ENCODE measurements at regions not wholly inside any gene's neighbourhood (a gene's known extent, or its start where the extent isn't known, plus 50 kb on each side); places are given as distances from the start of the nearest gene placed in this dataset.

GRCh38 chr9:115378758-115379157 is 260.8 kb upstream of the TNC start:
- no peak overlapping the region for H3K27ac ChIP-seq (ENCODE audit: extremely low read length, insufficient read depth, low read length)
- CTCF ChIA-PET (ENCODE audit: low intra/inter-chr PET ratio, low total read pairs): no interaction called here
- no peaks in the 10 kb centered on the region for H3K79me2 ChIP-seq (ENCODE audit: insufficient read depth, low read length)
- no peaks in the 10 kb centered on the region for H4K20me1 ChIP-seq (ENCODE audit: insufficient read depth, low read length)
- TF ChIP-seq MAX (IDR thresholded peaks at IDR 0.05) (no peak), E2F5 (CRISPR knock-in tag; conservative IDR thresholded peaks at IDR 0.05) (no peak), ZNF24 (IDR thresholded peaks at IDR 0.05) (no peak), STAT5B (CRISPR knock-in tag; IDR thresholded peaks at IDR 0.05) (no peak)
- H2AFZ ChIP-seq (ENCODE audit: low read length): no peak overlapping the region
- no peaks in the 10 kb centered on the region for H3K27me3 ChIP-seq (ENCODE audit: control insufficient read depth in 1 of 2, insufficient read depth in 2 of 2, low read length in 2 of 2)
- H3K4me1 ChIP-seq (ENCODE audit: insufficient read depth, low read length): peaks cover 8% of the 10 kb centered on the region
- FAIRE-seq (no peak), ATAC-seq (no peak), DNase-seq (ENCODE audit: low spot score) (no peak)
- POLR2A ChIA-PET: no interaction called here
- H3K4me2 ChIP-seq (ENCODE audit: low read depth, low read length): no peak overlapping the region
- in situ Hi-C loops (cut with HindIII; ENCODE audit: extremely low pct_ligation_motif_present, low pct_unique_long_range_greater_than_20kb) (no loop called here), intact Hi-C loops (cut with micrococcal nuclease; ENCODE audit: unreplicated experiment) (no loop called here)
- no peak overlapping the region for H3K9ac ChIP-seq (ENCODE audit: insufficient read depth, low read depth, low read length)
- BruUV-seq (replicated peaks): no TSS peak
- H3K9me3 ChIP-seq (ENCODE audit: low read length): peaks cover 21% of the 10 kb centered on the region
- H3K36me3 ChIP-seq (replicated peaks in 1 of 2; ENCODE audit: control insufficient read depth in 1 of 2, insufficient read depth in 2 of 2, low read length in 2 of 2): no peaks in the 10 kb centered on the region
- no peak overlapping the region for H3K4me3 ChIP-seq (replicated peaks in 1 of 3; ENCODE audit: insufficient read depth in 1 of 3, low read depth in 2 of 3, low read length in 3 of 3)

GRCh38 chr9:115379719-115380118 is 261.8 kb upstream of the TNC start:
- no peak for FAIRE-seq
- intact Hi-C loops (cut with micrococcal nuclease; ENCODE audit: unreplicated experiment) (no loop called here), in situ Hi-C loops (cut with HindIII; ENCODE audit: extremely low pct_ligation_motif_present, low pct_unique_long_range_greater_than_20kb) (no loop called here)
- no peaks in the 10 kb centered on the region for H3K4me1 ChIP-seq (ENCODE audit: insufficient read depth, low read length)
- peaks cover 21% of the 10 kb centered on the region for H3K9me3 ChIP-seq (ENCODE audit: low read length)
- POLR2A ChIA-PET: no interaction called here
- no peak overlapping the region for H3K4me2 ChIP-seq (ENCODE audit: low read depth, low read length)
- no peak for ATAC-seq
- no peak overlapping the region for H2AFZ ChIP-seq (ENCODE audit: low read length)
- no peak overlapping the region for H3K4me3 ChIP-seq (replicated peaks in 1 of 3; ENCODE audit: insufficient read depth in 1 of 3, low read depth in 2 of 3, low read length in 3 of 3)
- CTCF ChIA-PET (ENCODE audit: low intra/inter-chr PET ratio, low total read pairs): no interaction called here
- no peaks in the 10 kb centered on the region for H3K36me3 ChIP-seq (replicated peaks in 1 of 2; ENCODE audit: control insufficient read depth in 1 of 2, insufficient read depth in 2 of 2, low read length in 2 of 2)
- H3K9ac ChIP-seq (ENCODE audit: insufficient read depth, low read depth, low read length): no peak overlapping the region
- no peak overlapping the region for H3K27ac ChIP-seq (ENCODE audit: extremely low read length, insufficient read depth, low read length)
- H3K27me3 ChIP-seq (ENCODE audit: control insufficient read depth in 1 of 2, insufficient read depth in 2 of 2, low read length in 2 of 2): no peaks in the 10 kb centered on the region
- H4K20me1 ChIP-seq (ENCODE audit: insufficient read depth, low read length): no peaks in the 10 kb centered on the region
- no TSS peak for BruUV-seq (replicated peaks)
- 83% methylated on average over 1 of the region's 3 CpGs for WGBS (ENCODE audit: low lambda C conversion rate)
- no peaks in the 10 kb centered on the region for H3K79me2 ChIP-seq (ENCODE audit: insufficient read depth, low read length)
- DNase-seq (ENCODE audit: low spot score): no peak
- TF ChIP-seq ZNF747 (CRISPR knock-in tag; IDR thresholded peaks at IDR 0.05; ENCODE audit: borderline replicate concordance): no peak
- TF ChIP-seq ZSCAN21 (CRISPR knock-in tag; IDR thresholded peaks at IDR 0.05; ENCODE audit: borderline replicate concordance): no peak
- TF ChIP-seq KLF15 (CRISPR knock-in tag; IDR thresholded peaks at IDR 0.05; ENCODE audit: borderline replicate concordance): no peak
- no peak for TF ChIP-seq CREB3 (CRISPR knock-in tag; IDR thresholded peaks at IDR 0.05)
- no peak for TF ChIP-seq ATF5 (CRISPR knock-in tag; IDR thresholded peaks at IDR 0.05; ENCODE audit: low read depth)
- no peak for TF ChIP-seq PCBP1 (IDR thresholded peaks at IDR 0.05; ENCODE audit: borderline replicate concordance, low read depth, low read length)
- no peak for TF ChIP-seq SRSF4 (IDR thresholded peaks at IDR 0.05; ENCODE audit: low read depth, low read length, poor library complexity, severe bottlenecking)
- no peak for TF ChIP-seq ZNF720 (CRISPR knock-in tag; IDR thresholded peaks at IDR 0.05)
- TF ChIP-seq MAX (IDR thresholded peaks at IDR 0.05): no peak
- TF ChIP-seq E2F2 (CRISPR knock-in tag; IDR thresholded peaks at IDR 0.05; ENCODE audit: borderline replicate concordance): no peak
- TF ChIP-seq ZNF543 (CRISPR knock-in tag; IDR thresholded peaks at IDR 0.05): no peak
- no peak for TF ChIP-seq ZNF850 (CRISPR knock-in tag; conservative IDR thresholded peaks at IDR 0.05)
